ENCODE measurements at regions not wholly inside any gene's neighbourhood (a gene's known extent, or its start where the extent isn't known, plus 50 kb on each side); places are given as distances from the start of the nearest gene placed in this dataset.

DNA sequence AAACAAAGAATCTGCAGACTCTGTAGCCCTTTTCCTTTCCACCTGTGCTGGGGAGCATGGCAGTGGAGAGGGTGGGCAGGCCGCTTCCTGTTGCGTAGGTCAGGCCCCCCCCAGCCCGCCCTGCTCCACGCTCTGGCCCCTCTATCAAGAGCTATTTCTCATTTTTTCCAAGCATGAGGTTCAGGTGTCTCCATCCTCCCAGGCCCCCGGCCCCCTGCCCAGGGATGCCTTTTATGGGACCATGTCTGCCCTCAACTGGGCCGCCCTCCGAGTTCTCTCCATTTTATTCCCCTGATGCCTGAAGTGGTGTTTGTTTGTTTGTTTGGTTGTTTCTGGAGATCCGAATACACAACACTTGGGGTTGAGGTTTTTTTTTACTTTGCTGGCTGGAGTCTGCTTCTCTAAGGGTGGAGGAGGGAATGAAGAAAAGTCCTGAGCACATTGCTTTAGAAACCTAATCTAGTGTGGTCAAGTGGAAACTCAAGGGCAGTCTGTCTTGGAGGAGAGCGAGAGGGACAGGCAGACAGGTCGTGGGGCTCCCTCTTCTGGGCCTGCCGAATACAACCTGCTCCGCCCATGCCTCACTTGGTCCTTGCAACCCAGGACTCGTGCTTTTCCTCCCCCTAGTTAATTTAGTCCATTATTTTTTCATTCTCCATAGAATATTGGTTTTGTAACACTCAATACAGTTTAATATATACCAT is 176.5 kb upstream of the LYSMD4 start:
- Histone ChIP-seq H2BK120ac (ENCODE audit: low read depth, low read length) (no peak overlapping the region), H4K20me1 (ENCODE audit: insufficient read depth, low read length) (no peaks in the 10 kb centered on the region), H2BK20ac (ENCODE audit: low read depth, low read length) (no peak overlapping the region), H3K36me3 (ENCODE audit: control insufficient read depth, insufficient read depth, low read length) (no peaks in the 10 kb centered on the region), H3K23ac (ENCODE audit: low read depth, low read length) (no peak overlapping the region), H3K4me2 (ENCODE audit: low read depth, low read length) (no peak overlapping the region), H3K56ac (ENCODE audit: extremely low read depth, insufficient read depth, low read length) (no peak overlapping the region), H4K91ac (ENCODE audit: insufficient read depth, low read depth, low read length) (no peak overlapping the region), H2AK9ac (replicated peaks; ENCODE audit: low read depth, low read length, poor library complexity) (no peak overlapping the region), H3K4me1 (ENCODE audit: control insufficient read depth, insufficient read depth, low read length) (no peaks in the 10 kb centered on the region), H3K27ac (ENCODE audit: insufficient read depth, low read length) (no peak overlapping the region), H3K4ac (ENCODE audit: low read depth, low read length) (no peak overlapping the region), H3K79me1 (ENCODE audit: low read depth in 1 of 2, low read length in 2 of 2) (no peaks in the 10 kb centered on the region), H3K14ac (replicated peaks; ENCODE audit: low read depth, low read length) (no peak overlapping the region), H3K4me3 (ENCODE audit: insufficient read depth, low read depth, low read length) (no peak overlapping the region), H4K8ac (ENCODE audit: low read depth in 2 of 2, low read length in 2 of 2) (no peak overlapping the region), H2AFZ (replicated peaks; ENCODE audit: low read length, poor library complexity) (no peak overlapping the region), H3K9ac (ENCODE audit: low read depth, low read length) (no peak overlapping the region), H3K9me3 (ENCODE audit: control insufficient read depth, insufficient read depth, low read length) (no peaks in the 10 kb centered on the region; the same call in 1 of the 2 replicates), H3K18ac (ENCODE audit: low read depth, low read length) (no peak overlapping the region), H3K27me3 (ENCODE audit: control insufficient read depth, insufficient read depth, low read length) (no peaks in the 10 kb centered on the region), H4K5ac (ENCODE audit: low read depth, low read length) (no peak overlapping the region), H2BK15ac (ENCODE audit: low read depth, low read length) (no peak overlapping the region), H3K9me1 (ENCODE audit: insufficient read depth, low read length) (no peaks in the 10 kb centered on the region), H2BK5ac (ENCODE audit: low read depth, low read length, poor library complexity, severe bottlenecking) (no peak overlapping the region), H2AK5ac (ENCODE audit: low read depth, low read length) (no peak overlapping the region)
- in situ Hi-C loops (cut with MboI; ENCODE audit: low sequenced_read_pairs) (no loop called here), dilution Hi-C loops (cut with HindIII; ENCODE audit: low sequenced_read_pairs, unreplicated experiment) (no loop called here), intact Hi-C loops (cut with micrococcal nuclease) (no loop called here)
- ATAC-seq (ENCODE audit: low read depth) (no peak), DNase-seq (no peak)
- ChIA-PET CTCF (interaction anchor here (0.7 kb wide), 1 partner anchor 22 kb away, joined by 3 read pairs; no protein-coding TSS in a partner anchor), POLR2A (ENCODE audit: unreplicated experiment) (no interaction called here)
- no CpG with 5 or more reads among the region's 13 CpGs for WGBS, 2 experiments (ENCODE audit: extremely low coverage in 2 of 2, insufficient read length in 1 of 2)
- no TSS peak for BruUV-seq (replicated peaks)
- TF ChIP-seq CHD1 (IDR thresholded peaks at IDR 0.05; ENCODE audit: low read depth, low read length): no peak
- TF ChIP-seq, protein P1, sequence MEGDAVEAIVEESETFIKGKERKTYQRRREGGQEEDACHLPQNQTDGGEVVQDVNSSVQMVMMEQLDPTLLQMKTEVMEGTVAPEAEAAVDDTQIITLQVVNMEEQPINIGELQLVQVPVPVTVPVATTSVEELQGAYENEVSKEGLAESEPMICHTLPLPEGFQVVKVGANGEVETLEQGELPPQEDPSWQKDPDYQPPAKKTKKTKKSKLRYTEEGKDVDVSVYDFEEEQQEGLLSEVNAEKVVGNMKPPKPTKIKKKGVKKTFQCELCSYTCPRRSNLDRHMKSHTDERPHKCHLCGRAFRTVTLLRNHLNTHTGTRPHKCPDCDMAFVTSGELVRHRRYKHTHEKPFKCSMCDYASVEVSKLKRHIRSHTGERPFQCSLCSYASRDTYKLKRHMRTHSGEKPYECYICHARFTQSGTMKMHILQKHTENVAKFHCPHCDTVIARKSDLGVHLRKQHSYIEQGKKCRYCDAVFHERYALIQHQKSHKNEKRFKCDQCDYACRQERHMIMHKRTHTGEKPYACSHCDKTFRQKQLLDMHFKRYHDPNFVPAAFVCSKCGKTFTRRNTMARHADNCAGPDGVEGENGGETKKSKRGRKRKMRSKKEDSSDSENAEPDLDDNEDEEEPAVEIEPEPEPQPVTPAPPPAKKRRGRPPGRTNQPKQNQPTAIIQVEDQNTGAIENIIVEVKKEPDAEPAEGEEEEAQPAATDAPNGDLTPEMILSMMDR (conservative IDR thresholded peaks at IDR 0.05; ENCODE audit: low read depth, low read length): 0 out of 2 replicates have a peak, but pooled peaks have one; percentile 6
